ENCODE measurements at regions not wholly inside any gene's neighbourhood (a gene's known extent, or its start where the extent isn't known, plus 50 kb on each side); places are given as distances from the start of the nearest gene placed in this dataset.

GRCh38 chr21:25360593-25360992 lies 246.7 kb downstream of the MRPL39 start:
- TF ChIP-seq EZH2 (IDR thresholded peaks at IDR 0.05; ENCODE audit: borderline replicate concordance, insufficient read depth, low read depth, low read length, poor library complexity, severe bottlenecking) = no peak
- peak; percentile 37 for TF ChIP-seq CTCF (IDR thresholded peaks at IDR 0.05)

Measured in B cell (primary cell).